T-helper 2 cell treated with Interferon-gamma antibody and Interleukin-4, amounts not matched to agents 100 ng/mL and 5 ng/mL, for 36 hours (primary cell): ENCODE measurements at regions not wholly inside any gene's neighbourhood (a gene's known extent, or its start where the extent isn't known, plus 50 kb on each side); places are given as distances from the start of the nearest gene placed in this dataset.
"Not testable (repeated sequence)": the region's sequence is repeated elsewhere in the genome, so short reads cannot be mapped to it uniquely, and the experiment has no call there.

Experiments
- intact Hi-C: fragments of 100-400 bp; cut with micrococcal nuclease; formaldehyde crosslinking; loops from one replicate; pipeline ENCODE4 v1.15.1; 2023

GRCh38 chr19:29013988-29014387, 199.0 kb downstream of the UQCRFS1 start:
- intact Hi-C loops = no loop called here

DNA sequence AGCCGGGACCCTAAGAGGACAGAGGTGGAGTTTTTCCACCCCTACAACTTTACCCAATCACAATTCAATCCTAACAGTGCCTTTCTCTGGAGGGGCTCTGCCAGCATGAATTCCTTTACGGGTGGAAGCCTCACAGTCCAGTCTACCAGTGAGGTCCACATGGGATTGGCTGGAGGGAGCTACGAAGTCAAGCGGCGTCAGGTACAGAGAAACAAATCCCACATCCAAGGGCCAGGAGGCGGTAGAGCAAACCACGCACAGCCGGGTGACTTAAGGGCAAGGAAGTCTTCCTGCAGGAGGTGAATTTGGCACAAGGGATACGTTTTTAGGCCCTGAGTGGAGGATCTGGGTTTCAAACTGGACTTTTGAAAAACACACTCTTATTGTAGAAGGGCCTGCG, 199.6 kb downstream of the UQCRFS1 start:
- intact Hi-C loops = no loop called here

- intact Hi-C loops = no loop called here
Observed at GRCh38 chr19:29012457-29012856, 200.5 kb downstream of the UQCRFS1 start.

- intact Hi-C loops = no loop called here
Observed at GRCh38 chr19:29010276-29010675, 202.7 kb downstream of the UQCRFS1 start.

- intact Hi-C loops = no loop called here
Observed at GRCh38 chr19:29006057-29006735, 206.8 kb downstream of the UQCRFS1 start.

DNA sequence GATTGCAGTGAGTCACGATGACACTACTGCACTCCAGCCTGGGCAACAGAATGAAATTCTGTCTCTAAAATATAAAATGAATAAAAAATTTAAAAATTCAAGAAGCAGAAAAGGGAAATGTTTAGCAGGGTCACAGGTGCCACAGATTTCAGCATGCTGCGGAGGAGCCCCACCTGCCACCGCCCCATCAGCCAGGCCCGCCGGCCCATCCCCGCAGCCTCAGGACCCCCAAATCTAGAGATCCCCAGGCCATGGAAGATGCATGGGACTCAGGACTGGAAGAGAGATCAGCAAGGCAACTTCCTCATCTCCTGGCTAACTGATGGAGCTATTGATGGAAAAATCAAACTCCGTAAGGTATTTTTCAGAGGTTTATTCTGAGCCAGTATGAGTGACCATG, 208.2 kb downstream of the UQCRFS1 start:
- intact Hi-C loops = no loop called here

GRCh38 chr19:29003641-29004409, 209.1 kb downstream of the UQCRFS1 start:
- intact Hi-C loops = no loop called here

DNA sequence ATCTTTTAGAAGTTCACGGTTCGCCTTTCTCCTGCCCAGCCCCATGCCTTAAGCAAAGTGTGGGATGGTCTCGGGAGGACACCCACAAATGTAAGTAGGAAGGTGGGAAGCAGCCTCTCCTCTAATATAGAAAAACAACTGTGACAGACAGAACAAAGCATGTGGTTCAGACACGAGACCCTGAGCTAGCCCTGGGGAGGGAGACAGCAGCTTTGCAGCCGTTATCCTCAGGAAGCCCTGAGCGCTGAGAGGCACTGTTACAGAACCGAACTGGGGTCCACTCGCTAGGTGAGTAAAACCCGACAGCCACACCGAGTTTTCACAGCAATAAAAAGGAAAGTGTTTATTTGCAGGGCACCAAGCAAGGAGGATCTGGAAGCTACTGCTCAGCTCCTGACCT, 210.6 kb downstream of the UQCRFS1 start:
- intact Hi-C loops = no loop called here

DNA sequence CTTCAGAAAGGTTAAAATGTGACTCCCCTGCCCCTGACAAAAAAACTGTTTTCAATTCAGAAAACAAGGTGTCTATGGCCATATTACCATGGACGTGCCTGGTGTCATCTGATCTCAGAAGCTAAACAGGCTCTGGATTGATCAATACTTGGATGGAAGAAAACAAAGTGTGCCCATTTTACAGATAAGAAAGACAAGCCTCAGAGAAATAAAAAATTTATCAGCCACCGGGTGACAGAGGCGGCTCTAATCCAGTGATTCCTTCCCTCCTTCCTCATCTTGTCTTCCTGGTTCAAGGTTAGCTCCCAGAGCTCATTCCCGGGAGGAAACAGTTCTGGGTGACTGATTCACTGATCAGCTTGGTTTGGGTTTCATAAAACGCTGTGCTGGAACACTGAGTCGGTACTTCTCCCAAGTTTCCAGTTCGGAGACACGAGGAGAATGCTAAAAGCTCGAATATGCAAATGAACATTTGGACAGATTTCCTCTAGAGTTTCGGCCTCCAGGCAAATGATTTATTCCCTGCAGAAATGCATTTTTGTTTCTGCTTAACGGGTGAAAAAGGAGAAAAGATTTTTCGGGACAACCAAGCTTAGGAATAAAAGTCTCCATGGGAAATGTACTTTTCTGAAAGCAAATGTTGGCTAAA, 211.2 kb downstream of the UQCRFS1 start:
- intact Hi-C loops = no loop called here

GRCh38 chr19:29001141-29001581, 211.8 kb downstream of the UQCRFS1 start:
- intact Hi-C loops = no loop called here

DNA sequence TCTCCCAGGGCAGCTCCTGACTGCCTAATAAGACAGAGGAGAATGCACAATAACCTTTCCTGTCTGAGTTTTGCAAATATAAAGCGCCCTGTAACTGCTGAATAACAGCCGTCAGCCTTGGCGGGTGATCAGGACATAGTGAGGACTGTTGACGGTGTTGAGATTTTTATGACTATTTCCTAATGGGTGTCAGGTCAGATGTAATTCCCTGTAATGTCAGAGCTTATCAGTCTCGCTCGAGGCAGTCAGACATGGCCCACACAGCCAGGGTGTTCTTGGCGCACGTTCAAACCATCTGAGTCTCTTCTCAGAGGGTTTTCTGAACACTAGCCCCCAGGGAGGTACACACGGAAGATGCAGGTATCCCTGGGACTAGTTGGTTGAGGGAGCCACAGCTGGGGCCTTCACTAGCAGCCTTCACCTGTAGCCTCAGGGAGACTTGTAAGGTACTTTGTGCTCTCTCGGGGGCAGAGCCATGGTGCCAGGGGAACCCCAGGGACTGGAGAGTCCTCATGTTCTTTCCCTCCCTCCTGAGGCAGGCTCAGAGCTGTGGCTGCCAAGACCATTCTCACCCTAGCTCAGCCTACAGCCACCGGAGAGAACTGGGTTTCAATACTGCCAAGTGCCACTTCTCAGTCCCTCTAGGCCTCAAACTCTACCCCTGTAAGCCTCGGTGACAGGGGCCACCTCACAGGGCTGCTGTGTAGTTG, 213.1 kb downstream of the UQCRFS1 start:
- intact Hi-C loops = no loop called here

GRCh38 chr19:28998974-28999373, 214.0 kb downstream of the UQCRFS1 start:
- intact Hi-C loops = no loop called here

DNA sequence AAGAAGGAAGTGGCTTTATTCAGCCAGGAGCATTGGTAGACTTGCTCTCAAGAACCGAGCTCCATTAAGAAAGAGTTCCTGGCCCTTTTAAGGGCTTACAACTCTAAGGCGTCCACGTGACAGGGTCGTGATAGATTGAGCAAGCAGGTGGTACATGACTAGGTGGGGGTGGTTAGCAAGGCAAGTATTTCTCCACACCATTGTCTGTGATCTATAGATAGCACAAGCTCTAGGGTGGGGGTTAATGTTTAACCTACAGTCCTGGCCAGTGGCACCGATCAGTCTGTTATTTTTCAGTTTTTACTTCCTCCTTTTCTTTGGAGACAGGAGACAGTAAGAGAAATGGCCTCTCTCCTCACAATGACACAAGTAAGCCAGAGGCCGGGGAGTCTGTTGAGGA, 215.1 kb downstream of the UQCRFS1 start:
- intact Hi-C loops = not testable (repeated sequence)

DNA sequence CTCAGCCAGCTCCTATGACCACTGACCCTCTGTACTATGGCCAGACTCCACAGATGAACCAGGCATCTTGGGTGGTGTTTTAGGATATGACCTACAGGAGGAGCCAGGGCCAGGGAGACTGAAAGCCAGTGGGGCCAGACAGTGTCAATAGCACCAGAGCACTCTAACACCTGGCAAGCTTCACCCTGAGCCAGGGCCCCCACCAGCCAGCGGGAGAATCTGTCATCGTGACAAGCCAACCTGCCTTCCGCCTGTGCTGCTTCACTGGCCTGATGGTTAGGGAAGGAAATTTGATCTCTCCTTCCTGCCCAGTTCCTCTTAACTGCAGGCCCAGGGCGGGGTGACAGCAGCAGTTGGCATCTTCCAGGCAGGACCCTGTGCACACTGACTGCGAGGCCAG, 222.4 kb downstream of the UQCRFS1 start:
- intact Hi-C loops = no loop called here

- intact Hi-C loops = no loop called here
Observed at GRCh38 chr19:28989739-28990138, 223.2 kb downstream of the UQCRFS1 start.

- intact Hi-C loops = no loop called here
Observed at GRCh38 chr19:28988066-28988465, 224.9 kb downstream of the UQCRFS1 start.

DNA sequence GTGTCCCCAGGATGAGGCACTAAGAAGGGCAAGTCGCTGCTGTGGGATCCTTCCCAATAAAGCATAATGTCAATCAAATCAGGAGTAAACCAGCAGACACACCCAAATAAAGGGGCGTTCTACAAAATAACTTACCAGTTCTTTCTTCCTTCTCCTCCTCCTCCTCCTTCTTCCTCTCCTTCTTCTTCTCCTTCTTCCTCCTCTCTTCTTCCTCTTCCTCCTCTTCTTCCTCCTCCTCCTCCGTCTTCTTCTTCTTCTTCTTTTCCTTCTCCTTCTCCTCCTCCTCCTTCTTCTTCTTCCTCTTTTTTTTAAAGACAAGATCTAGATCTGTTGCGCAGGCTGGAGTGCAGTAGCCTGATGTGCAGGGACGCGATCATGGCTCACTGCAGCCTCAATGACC, 225.8 kb downstream of the UQCRFS1 start:
- intact Hi-C loops = no loop called here

DNA sequence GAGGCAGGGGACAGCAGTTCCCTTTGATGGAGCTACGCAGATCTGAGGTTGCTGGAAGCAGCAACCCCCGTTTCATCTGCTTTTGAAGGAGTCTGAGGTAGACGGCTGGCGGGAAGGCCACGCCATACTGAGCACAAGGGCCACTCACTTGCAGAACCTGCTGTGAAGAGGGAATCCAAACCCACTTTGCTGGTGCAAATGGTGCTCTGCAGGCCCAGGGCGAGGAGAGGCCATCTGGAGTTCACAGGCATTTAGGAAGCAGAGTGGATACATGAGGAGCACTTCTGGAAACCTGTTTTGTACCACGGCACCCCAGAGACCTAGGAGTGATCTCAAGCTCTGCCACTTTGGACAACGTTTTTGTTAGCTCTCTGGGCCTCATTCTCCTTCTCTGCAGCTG, 227.8 kb downstream of the UQCRFS1 start:
- intact Hi-C loops = no loop called here

GRCh38 chr19:28984315-28984714, 228.6 kb downstream of the UQCRFS1 start:
- intact Hi-C loops = no loop called here

GRCh38 chr19:28983430-28983829, 229.5 kb downstream of the UQCRFS1 start:
- intact Hi-C loops = no loop called here

DNA sequence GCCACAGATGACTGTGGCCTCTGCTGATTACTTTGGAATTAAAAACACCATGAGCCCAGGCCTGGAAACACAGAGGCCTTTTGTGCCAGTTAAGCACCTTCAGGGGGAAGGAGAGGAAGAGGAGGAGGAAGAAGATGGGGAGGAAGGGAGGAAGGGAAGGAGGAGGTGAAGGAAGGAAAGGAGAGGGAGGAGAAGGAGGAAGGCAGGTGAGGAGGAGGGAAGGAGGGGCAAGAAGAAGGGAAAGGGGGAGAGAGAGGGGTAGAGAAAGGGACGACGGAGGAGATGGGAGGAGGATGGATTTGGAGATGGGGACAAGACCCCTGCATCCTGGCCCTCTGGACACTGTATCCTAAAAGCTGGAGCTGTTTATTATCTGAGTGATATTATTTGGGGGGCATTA, 231.0 kb downstream of the UQCRFS1 start:
- intact Hi-C loops = no loop called here

DNA sequence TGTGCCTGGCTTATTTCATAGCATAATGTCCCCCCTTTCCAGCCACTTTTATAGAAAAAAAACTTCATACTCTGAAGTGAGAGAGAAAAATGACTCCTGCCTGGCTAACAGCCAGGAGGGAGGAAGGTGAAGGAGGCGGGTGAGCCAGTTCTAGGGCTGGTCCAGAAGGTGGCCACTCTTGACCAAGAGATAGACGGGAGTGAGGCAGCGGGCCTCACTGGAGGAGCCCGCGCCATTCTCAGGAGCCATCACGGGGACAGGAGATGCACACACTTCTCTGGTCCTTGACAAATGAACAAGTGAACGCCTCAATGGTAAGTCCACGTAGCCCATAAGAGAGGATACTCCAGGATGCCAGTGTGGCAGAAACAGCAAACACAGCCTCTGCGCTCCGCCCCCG, 231.4 kb downstream of the UQCRFS1 start:
- intact Hi-C loops = no loop called here
